K562 (cell line): ENCODE measurements at regions not wholly inside any gene's neighbourhood (a gene's known extent, or its start where the extent isn't known, plus 50 kb on each side); places are given as distances from the start of the nearest gene placed in this dataset.

ENCODE experiments used
- BRF2 ChIP-seq: IDR thresholded peaks from 3 replicates; pipeline ENCODE4 v1.6.1; 2011; ENCODE audit warnings: borderline replicate concordance, mild to moderate bottlenecking; ENCODE audit not compliant: insufficient read length, insufficient read depth
- CEBPZ ChIP-seq: fragments of 150-350 bp; IDR thresholded peaks from 2 replicates; pipeline ENCODE4 v1.6.1; 2014; ENCODE audit warnings: low read depth, mild to moderate bottlenecking, low read length, borderline replicate concordance
- E2F4 ChIP-seq: sonication (generic); formaldehyde crosslinking; IDR thresholded peaks from 2 replicates; pipeline ENCODE4 v1.8.0; 2022; ENCODE audit warnings: mild to moderate bottlenecking, low read depth, missing genetic modification reagents
- E2F5 ChIP-seq: sonication (generic); formaldehyde crosslinking; IDR thresholded peaks from 2 replicates; pipeline ENCODE4 v1.8.0; 2022; ENCODE audit warnings: mild to moderate bottlenecking, missing genetic modification reagents
- GATA2 ChIP-seq: sonication (generic); formaldehyde crosslinking; IDR thresholded peaks from 2 replicates; pipeline ENCODE4 v1.4.0; 2020; ENCODE audit warnings: mild to moderate bottlenecking, missing genetic modification reagents
- HEY1 ChIP-seq: fragments of 250-450 bp; sonication (Bioruptor Pico); IDR thresholded peaks from 2 replicates; pipeline ENCODE4 v1.5.0; 2020; ENCODE audit warnings: mild to moderate bottlenecking, moderate library complexity, borderline replicate concordance
- HOXB6 ChIP-seq: fragments of 250-450 bp; sonication (Bioruptor Pico); IDR thresholded peaks from 2 replicates; pipeline ENCODE4 v1.5.1; 2022; ENCODE audit warnings: mild to moderate bottlenecking, borderline replicate concordance
- JUN ChIP-seq, 2 experiments: sonication (generic) in 1 of 2; formaldehyde crosslinking in 1 of 2; IDR thresholded peaks; 2 replicates each; pipeline versions ENCODE4 v1.6.1 to v1.8.0; 2012 to 2022; ENCODE audit warnings: borderline replicate concordance in 2 of 2, mild to moderate bottlenecking in 2 of 2, improper control_type of control experiment in 1 of 2, low read depth in 1 of 2, low read length in 1 of 2, missing genetic modification reagents in 1 of 2
- MBD1 ChIP-seq: fragments of 250-450 bp; sonication (Bioruptor Pico); IDR thresholded peaks from 2 replicates; pipeline ENCODE4 v1.8.0; 2022; ENCODE audit warnings: inconsistent platforms
- PHF8 ChIP-seq: fragments of 200-600 bp; sonication (generic); IDR thresholded peaks from 2 replicates; pipeline ENCODE4 v1.6.1; 2012; ENCODE audit warnings: mixed run types, mild to moderate bottlenecking, inconsistent platforms, low read length, moderate library complexity, borderline replicate concordance
- SMARCA4 ChIP-seq: fragments of 450-650 bp; IDR thresholded peaks from 2 replicates; pipeline ENCODE4 v1.6.1; 2016
- TFAM ChIP-seq: fragments of 250-450 bp; sonication (Bioruptor Pico); conservative IDR thresholded peaks from 2 replicates; pipeline ENCODE4 v1.5.0; 2021; ENCODE audit warnings: mild to moderate bottlenecking, moderate library complexity
- ZKSCAN8 ChIP-seq: fragments of 200-800 bp; sonication (Bioruptor generic); IDR thresholded peaks from 2 replicates; pipeline ENCODE4 v1.6.1; 2016; ENCODE audit warnings: missing genetic modification characterization, missing compliant biosample characterization
- ZMIZ1 ChIP-seq, 2 experiments: fragments of 150-350 bp in 1 of 2; IDR thresholded peaks; 2 replicates each; pipeline ENCODE4 v1.6.1; 2012 to 2016; ENCODE audit warnings: low read depth in 2 of 2, low read length in 2 of 2, mild to moderate bottlenecking in 1 of 2, moderate library complexity in 1 of 2
- ZNF121 ChIP-seq: sonication (generic); formaldehyde crosslinking; conservative IDR thresholded peaks from 2 replicates; pipeline ENCODE4 v1.8.0; 2022; ENCODE audit warnings: missing genetic modification reagents

- TF ChIP-seq HEY1 (CRISPR knock-in tag) (no peak), GATA2 (CRISPR knock-in tag) (0 out of 2 replicates have a peak, but pooled peaks have one; percentile 9), E2F5 (CRISPR knock-in tag) (no peak), ZMIZ1 (IDR thresholded peaks at IDR 0.05; ENCODE audit: low read depth in 2 of 2, low read length in 2 of 2) (no peak), ZNF121 (CRISPR knock-in tag) (no peak), CEBPZ (no peak), ZKSCAN8 (CRISPR knock-in tag) (no peak), MBD1 (CRISPR knock-in tag) (no peak), SMARCA4 (no peak), E2F4 (CRISPR knock-in tag) (no peak), PHF8 (no peak), HOXB6 (CRISPR knock-in tag) (no peak), TFAM (CRISPR knock-in tag) (no peak), JUN (IDR thresholded peaks at IDR 0.05; ENCODE audit: borderline replicate concordance, low read depth, low read length) (no peak), JUN (CRISPR knock-in tag; IDR thresholded peaks at IDR 0.05; ENCODE audit: borderline replicate concordance) (no peak), BRF2 (no peak)
Observed at GRCh38 chr7:104963991-104964385, 50.0 kb upstream of the KMT2E start (continued).
